Left lobe of liver (tissue), 2 donors: ENCODE measurements at regions not wholly inside any gene's neighbourhood (a gene's known extent, or its start where the extent isn't known, plus 50 kb on each side); places are given as distances from the start of the nearest gene placed in this dataset.
"Not testable (repeated sequence)": the region's sequence is repeated elsewhere in the genome, so short reads cannot be mapped to it uniquely, and the experiment has no call there.

Experiments
- ATAC-seq: fragments of 200-7000 bp; cut with Tn5 transposase; one replicate; pipeline ENCODE4 v1.9.1; 2020; ENCODE audit warnings: mild to moderate bottlenecking, moderate library complexity
- DNase-seq: peaks from one replicate; pipeline ENCODE4 v3.0.0-alpha.2; 2020; ENCODE audit warnings: low spot score
- donor health status: DM: no; HTN: no; CAD: no; lungs with moderate emphysema.
- donor health status: DM: no; HTN: yes; CAD: no.

DNA sequence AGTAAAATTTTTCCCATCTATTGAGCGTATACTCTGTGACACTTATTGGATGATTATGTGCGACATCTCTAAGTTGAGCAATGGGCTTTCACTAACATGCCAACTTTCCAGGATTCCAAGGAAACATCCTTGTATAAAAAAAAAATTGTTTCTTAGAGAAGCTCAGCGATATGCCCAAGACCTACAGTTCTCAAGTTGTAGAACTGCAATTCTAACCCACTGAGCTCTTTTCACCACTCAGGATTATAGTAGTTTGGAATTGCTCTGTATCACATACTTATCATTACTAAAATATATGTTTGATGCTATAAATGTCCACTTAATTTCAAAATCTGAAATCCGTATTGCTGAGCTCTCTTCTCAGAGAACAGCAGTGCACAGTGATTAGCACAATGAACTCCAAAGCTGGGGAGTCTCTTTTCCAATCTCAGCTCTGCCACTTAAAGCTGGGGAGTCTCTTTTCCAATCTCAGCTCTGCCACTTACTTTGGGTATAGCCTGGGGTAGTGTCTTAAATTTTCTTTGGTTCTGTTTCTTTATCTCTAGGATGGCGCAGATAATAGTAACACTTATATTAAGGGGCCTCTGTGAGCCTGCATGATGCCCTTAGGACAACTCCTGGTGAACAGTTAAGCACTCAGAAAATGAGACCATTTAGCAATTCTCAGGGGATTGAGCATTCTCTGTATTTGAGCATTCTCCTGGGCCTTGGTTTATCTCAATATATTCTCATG is 1722.2 kb upstream of the AGA start:
- ATAC-seq: no peak
- DNase-seq: no peak

DNA sequence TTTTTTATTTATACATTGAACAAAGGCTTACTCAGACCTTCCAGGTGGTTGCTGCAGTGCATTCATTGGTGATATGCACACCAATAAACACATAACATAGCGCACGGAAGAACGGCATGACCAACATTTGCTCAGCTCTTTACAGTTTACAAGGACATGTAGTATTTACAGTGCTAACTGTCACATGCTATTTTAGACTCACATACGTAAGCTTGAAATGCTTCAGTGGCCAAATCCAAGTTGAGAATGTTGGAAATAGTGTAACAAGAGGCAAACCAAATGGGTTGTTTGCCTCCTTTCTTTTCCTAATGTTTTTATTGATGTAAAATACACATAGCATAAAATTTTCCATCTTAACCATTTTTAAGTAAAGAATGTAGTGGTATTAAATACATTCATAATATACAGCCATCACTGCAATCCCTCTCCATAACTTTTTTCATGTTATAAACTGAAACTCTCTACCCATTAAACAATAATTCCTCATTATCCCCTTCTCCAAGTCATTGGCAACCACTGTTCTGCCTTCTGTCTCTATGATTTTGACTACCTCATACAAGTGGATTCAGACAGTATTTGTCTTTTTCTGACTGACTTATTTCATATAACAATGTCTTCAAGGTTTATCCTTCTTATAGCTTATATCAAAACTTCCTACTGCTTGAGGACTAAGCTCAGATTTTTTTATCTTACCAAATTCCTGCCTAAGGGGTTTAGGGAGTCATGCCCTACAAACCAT is 1722.9 kb upstream of the AGA start:
- DNase-seq (no peak), ATAC-seq (no peak)

DNA sequence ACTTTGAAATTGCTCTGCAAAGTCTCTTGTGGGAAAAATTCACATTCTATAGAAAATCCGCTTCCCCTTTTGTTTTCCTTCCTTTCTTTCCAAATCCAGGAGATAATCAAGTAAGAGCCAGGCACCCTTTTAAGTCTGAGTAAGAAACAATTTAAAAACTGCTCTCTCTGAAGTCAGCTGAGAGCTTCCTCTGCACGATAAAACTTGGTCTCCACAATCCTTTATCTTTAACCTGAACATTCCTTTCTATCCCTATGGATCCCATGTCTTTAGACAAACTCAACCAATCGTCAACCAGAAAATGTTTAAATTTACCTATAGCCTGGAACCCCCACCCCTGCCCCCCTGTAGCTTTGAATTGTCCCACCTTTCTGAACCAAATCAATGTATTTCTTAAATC is 1723.6 kb upstream of the AGA start:
- no peak for ATAC-seq
- no peak for DNase-seq

DNA sequence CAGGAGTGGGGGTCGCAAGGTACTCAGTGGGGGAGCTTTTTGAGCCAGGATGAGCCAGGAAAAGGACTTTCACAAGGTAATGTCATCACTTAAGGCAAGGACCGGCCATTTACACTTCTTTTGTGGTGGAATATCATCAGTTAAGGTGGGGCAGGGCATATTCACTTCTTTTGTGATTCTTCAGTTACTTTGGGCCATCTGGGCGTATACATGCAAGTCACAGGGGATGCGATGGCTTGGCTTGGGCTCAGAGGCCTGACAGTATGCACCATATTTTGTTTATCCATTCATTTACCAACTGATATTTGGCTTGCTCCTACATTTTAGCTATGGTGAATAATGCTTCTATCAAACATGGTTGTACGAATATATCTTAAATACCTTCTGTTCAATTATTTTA is 1728.1 kb upstream of the AGA start:
- ATAC-seq: not testable (repeated sequence)

DNA sequence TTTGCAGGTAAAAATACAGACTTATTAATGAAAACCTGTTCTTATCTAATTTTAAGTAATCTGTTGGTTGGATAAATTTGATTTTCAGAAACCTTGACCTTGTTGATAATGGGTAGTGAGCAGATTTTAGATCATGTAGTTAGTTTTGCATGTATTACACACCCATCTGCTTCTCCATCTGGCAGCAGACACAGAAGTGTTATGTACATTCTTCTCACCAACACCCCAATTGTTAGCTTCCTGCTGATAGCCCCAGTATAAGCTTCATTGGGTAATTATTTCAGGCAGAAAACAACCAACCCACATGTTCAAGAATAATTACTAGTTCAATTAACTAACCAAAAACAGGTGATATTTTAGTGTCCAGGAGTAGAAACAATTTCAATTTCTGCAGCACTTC is 1740.5 kb upstream of the AGA start:
- no peak for ATAC-seq
- no peak for DNase-seq

More for the DNA sequence above, 1728.1 kb upstream of the AGA start:
- DNase-seq: not testable (repeated sequence)

DNA sequence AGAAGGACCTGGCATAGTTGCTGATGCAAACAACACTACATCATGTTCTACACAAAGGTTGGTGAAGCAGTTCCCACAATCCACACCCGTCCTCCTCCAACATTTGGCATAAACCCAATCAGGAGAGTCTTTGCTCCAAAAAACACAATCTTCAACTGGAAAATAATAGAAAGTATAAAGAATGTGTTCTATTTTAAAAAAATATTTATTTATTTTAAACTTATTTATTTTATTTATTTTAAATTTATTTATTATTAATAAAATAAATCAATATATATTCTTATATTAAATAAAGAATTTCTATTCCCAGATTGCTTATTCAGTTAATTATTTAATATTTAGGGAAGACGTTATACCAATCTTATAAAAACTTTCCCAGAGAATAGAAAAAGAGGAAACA is 1753.7 kb upstream of the AGA start:
- ATAC-seq: no peak

DNA sequence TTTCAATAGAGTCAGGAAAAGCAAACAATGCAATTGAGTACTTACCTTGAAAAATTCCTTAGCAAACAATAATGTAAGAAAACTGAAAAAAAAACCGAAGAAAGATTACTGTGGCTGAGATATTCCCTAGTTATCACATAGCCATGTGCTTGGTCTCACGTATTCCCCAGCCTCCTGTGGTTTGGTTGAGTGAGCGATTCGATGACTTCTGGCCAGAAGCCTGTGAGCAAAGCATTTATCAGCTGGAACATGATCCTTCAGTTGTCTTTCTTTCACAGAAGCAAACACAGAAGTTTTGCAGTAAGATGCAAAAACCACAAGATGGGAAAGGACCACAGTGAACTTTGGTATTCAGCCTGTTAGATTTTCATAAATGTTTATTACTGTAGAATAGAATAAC is 1754.3 kb upstream of the AGA start:
- no peak for DNase-seq
- ATAC-seq: no peak

More for the DNA sequence above, 1753.7 kb upstream of the AGA start:
- DNase-seq: no peak

DNA sequence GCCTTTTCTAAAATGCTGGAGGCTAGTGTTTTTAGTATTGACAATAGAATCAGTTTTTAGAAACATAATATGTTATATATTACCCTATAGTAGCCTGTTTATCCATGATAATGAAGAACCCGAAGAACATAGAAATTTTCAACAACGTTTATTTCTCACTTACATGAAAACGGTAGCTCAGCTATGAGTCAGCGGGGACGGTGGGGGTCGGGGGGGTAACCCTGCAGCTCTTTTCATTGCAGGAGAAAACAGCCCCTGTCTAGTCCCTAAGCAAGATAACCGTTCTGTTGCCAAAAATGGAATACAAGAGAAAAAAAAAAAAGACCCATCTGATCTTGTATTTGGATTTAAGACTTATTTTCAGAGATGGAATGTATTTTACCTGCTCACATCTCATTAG is 1758.4 kb upstream of the AGA start:
- no peak for DNase-seq
- ATAC-seq: no peak

DNA sequence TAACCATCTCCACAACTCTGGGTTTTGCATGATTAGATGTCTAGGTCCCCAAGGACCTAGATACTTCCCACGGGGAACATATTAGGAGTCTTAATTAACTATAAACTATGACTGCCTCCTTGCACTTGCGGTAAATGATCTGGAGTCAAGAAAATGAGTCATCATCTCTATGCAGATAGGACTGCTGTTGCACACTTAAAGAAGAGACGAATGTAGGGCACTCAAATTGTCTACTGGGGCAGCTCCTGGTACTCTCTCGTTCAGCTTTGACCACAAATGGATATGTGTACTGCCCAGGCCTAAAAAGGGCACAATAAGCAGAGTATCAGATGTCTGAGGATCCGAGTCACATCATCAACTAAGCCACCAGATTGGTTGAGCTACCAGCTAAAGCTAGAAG is 1783.4 kb upstream of the AGA start:
- ATAC-seq: no peak
- no peak for DNase-seq

DNA sequence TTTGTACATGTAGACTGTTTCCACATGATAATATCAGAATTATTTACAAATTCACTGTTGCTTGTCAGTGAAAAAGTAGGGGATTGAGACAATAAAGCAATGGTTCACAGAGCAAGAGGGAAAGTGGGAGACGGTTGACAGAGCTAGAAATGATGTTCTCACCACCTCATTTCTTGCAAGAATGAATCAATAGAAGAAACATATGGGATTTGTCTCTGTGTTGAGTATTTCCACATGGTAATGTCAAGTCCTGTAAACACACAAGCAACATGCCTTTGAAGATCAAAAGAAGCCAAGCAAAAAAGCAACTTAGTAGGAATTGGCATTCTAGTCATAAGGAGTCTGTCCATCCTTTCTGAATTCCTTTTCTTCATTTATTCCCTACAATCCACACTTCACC is 1806.6 kb upstream of the AGA start:
- no peak for DNase-seq
- no peak for ATAC-seq

DNA sequence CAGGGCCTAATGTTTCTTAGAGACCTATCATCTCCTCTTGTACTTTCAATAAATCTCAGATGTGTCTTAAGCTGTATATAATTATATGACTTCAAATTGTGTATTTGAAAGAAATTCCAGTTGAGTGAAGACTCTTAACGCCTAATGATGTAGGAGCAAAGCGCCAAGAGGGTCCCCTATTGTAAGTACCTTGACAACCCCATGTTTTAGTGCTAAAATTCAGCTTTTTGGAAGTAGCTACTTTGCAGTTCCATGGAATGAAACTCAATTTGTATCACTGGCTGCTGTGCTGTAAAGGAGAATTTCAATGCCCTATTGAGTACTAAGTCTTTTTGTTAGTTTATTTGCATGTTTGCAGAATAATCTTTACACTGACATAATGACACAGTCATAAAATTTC is 1826.6 kb upstream of the AGA start:
- DNase-seq (no peak), ATAC-seq (no peak)

DNA sequence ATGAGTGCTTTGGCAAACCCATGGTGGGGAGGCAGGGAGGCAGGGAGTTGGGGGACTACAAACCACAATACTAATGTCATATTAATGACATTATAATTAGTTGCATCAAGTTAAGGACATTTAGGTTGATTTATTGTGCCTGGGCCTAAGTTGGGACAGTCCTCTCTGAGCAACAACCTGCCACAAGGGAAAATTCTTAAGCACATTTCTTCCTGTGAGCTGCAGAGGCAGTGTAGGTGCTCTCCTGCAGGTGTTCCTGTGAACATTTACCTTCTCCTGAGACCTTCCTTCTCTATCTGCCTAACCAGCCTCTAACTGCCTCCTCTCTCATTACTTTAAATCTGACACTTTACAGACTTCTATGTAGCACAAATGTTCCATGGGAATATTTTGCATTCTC is 1830.0 kb upstream of the AGA start:
- no peak for DNase-seq
- ATAC-seq: no peak

DNA sequence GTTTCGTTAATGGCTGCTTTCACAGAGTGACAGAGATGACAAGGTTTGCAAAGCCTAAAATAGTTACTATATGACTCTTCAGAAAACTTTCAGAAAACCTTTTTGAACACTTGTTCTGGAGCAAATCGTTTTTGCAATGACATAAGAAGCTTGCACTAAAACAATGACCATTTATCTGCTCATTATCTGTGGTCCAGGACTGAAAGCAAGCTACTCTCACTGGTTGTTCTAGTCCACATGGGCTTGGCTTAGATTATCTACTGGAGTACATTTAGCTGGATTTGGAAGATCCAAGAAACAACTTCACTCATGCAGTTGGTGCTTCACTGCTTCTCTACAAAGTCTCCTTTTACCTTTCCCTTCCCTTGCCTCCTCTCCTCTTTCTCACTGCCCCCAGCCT is 1836.4 kb upstream of the AGA start:
- no peak for ATAC-seq

DNA sequence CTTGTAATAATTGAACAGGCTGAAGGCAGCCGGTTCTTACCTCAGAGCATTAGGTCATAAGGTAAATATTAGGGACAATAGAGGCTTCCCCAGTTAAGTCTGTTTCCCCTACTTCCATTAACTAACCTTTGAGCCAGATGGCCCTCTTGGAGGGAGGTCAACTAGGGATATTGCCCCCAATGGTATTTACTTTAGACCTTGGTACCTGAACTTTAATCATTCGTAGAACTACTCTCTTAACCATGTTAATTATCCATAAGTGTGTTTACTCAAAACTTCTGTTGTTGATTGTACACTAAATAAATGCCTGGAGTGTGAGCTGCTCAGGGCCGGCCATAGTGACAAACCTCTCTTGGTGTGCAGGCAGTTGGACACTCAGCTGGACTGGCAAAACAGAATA is 1843.5 kb upstream of the AGA start:
- no peak for DNase-seq
- no peak for ATAC-seq

More for the DNA sequence above, 1836.4 kb upstream of the AGA start:
- no peak for DNase-seq

DNA sequence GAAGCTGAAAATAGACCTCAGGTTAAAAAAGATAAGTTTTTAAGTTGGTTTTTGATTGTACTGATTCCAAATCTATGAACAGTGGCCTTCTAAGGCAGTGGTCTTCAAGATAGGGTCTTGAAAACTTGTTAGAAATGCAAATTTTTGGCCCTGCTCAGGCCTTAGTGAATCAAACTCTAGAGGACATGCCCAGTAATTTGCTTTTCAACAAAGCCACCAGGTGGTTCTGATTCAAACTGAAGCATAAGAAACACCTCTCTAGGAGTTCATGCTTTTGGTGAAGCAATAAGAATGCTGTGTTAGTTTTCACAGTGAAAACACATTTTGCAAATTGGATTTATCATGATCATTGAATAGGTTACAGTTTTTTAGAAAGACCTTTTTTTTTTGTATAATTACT is 1849.4 kb upstream of the AGA start:
- ATAC-seq: no peak
- no peak for DNase-seq

DNA sequence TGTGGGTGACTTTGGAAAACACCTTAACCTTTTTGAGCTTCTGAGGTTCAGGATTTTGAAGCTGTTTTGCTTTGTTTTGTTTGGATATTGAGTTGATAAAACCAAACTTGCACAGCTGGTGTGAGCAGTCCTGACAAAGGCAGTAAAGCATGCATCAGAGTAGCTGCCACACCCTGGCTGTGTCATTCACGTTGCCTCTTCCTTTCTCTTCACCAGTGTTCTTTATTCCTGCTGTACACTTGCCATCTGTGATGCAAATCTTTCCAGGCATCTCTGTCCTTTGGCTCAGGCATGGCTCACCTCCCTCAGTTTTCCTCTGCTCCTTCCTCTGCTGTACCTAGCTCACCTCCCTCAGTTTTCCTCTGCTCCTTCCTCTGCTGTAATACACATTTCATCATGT is 1850.2 kb upstream of the AGA start:
- ATAC-seq (no peak), DNase-seq (no peak)

DNA sequence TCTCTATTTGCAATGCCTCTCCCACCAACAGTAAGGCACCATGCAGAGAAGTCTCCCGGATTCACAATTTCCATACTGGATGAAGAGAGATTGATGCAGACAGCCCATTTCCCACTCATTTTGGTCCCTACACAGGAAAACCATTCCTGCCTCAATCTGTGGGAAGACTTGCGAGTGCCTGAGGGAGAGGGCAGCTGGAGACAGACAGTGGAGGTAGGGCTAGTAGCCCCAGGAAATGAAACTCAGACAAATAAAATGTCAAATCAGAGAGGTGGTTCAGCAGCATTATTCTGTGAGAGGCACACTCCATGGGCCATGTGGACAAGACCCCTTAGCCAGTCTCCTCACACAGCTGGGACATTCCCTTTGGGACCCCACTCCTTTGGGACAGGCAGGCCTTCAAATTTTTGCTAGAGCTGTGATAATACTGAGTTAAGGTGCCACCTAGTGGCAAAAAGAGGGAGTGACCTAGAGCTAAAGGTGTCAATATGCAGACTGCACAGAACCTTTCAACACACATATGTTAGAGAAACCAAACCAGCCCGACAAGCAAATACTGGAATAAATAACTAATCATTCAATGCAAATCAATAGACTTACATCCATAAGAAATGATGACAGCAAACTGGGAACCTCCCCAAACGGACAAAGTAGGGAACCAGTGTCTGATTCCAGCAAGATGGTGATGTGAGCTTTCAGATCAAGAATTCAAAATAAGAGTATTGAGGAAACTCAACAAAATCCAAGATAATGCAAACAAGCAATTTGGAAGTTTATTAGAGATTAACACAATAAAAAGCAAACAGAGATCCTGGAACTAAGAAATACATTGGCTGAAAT is 1865.3 kb upstream of the AGA start:
- DNase-seq (no peak), ATAC-seq (peak; percentile 88)

DNA sequence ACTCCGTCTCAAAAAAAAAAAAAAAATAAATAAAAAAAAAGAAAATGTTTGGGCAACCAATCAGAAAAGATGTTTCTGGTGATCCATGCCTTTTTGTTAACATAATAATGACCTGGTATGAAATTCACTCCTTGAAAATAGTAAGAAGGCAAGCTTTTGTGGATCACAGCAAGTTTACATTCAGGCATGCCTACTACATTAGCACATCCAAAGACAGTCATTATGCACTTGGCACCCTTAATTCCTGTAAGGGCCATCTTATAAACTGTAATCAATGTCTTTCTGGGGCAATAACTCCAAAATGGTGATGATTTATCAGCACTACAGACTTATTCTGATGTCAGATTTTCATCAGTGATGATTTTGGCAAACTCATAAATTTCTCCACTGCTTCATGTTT is 1871.6 kb upstream of the AGA start:
- ATAC-seq: no peak

DNA sequence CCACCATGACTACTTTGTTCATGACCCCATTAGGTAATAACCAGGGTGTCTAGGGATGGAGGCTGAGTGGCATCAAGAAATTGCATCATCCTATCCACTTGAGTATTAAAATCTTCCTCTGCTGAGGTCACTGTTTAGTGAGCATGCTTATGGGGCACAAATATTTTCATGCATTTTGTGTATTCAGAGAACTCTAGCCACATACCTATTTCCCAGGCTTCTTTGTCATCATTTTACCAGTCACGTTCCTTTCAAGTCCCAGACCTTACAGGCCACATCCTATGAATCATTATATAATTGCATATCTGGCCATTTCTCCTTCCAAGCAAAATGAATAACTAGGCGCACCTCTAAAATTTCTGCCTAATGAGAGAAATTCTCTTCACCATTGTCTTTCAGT is 1882.9 kb upstream of the AGA start:
- ATAC-seq: no peak
- DNase-seq: no peak

More for the DNA sequence above, 1871.6 kb upstream of the AGA start:
- DNase-seq: no peak

DNA sequence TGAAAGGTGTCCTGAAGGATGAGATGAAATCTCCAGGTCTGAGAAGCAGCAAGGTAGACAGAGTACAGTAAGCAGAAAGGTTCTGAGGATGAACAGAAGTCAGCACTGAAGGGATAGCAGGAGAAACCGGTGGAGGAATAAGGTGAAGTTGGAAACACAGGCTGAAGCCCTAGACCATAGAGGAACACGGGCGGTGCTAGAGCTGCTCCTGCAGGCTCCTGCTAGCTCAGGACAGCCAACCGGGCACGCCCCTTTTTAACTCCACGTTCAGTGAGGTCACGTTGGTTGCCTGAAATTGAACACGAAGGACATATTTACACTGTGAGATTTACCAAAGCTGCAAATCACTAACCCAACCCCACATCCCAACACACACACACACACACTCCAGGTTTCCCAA is 1886.4 kb upstream of the AGA start:
- ATAC-seq (no peak), DNase-seq (no peak)

DNA sequence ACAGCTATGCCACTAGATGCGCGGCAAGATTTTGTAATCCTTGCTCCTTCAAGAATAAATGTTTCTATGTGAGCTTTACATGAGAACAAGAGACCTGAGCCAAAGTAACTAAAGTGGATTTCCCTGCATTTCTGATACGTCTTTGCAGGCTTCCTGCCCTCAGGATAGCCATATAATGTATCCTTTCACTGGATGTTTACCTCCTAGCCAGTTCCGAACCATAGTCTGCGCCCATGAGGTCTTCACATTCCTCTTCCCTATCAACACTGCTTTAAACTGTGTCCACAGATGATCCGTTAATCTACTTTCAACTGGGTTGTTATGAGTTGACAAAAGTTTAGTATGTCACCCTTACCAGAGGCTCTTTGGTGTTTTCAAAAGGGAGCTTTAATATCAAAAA is 1889.1 kb upstream of the AGA start:
- DNase-seq: no peak

DNA sequence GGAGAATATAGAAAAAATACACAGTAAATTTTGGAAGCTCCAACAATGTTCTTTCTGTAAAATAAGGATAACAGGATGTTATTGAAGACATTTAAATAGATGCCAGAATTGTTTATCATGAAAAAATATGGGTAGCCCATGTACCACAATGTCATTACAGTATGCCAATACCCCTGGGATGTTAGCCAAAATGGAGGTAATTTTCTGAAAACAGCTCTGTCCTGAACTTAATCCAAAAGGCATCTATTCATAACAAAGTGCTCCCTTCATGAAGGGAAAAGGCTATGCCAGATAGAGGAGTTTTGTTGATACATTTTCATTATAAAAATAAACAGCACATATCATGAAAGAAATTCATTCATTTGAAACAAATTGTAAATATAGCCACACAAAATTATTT is 1902.6 kb upstream of the AGA start:
- DNase-seq: no peak

More for the DNA sequence above, 1889.1 kb upstream of the AGA start:
- ATAC-seq: no peak

More for the DNA sequence above, 1902.6 kb upstream of the AGA start:
- no peak for ATAC-seq
